ENCODE measurements at regions not wholly inside any gene's neighbourhood (a gene's known extent, or its start where the extent isn't known, plus 50 kb on each side); places are given as distances from the start of the nearest gene placed in this dataset.

- Histone ChIP-seq H3K4me3 (replicated peaks in 1 of 3; ENCODE audit: insufficient read depth in 1 of 3, low read depth in 2 of 3, low read length in 3 of 3) (no peak overlapping the region), H3K9ac (ENCODE audit: insufficient read depth, low read depth, low read length) (no peak overlapping the region), H3K27ac (ENCODE audit: extremely low read length, insufficient read depth, low read length) (no peak overlapping the region), H3K4me2 (ENCODE audit: low read depth, low read length) (no peak overlapping the region), H4K20me1 (ENCODE audit: insufficient read depth, low read length) (no peaks in the 10 kb centered on the region), H3K4me1 (ENCODE audit: insufficient read depth, low read length) (no peaks in the 10 kb centered on the region), H3K79me2 (ENCODE audit: insufficient read depth, low read length) (no peaks in the 10 kb centered on the region), H3K27me3 (ENCODE audit: control insufficient read depth in 1 of 2, insufficient read depth in 2 of 2, low read length in 2 of 2) (peaks cover 0 to 33% of the 10 kb centered on the region in 2 experiments; a peak in 3 of 5 replicates), H3K9me3 (ENCODE audit: low read length) (peaks cover 3% of the 10 kb centered on the region; the same call in 1 of the 2 replicates), H3K36me3 (replicated peaks in 1 of 2; ENCODE audit: control insufficient read depth in 1 of 2, insufficient read depth in 2 of 2, low read length in 2 of 2) (no peaks in the 10 kb centered on the region), H2AFZ (ENCODE audit: low read length) (no peak overlapping the region)
- 0% methylated on average over 2 of the region's 2 CpGs for WGBS (ENCODE audit: low lambda C conversion rate)
- CTCF ChIA-PET (ENCODE audit: low intra/inter-chr PET ratio, low total read pairs), result no interaction called here
- TF ChIP-seq ZNF562 (CRISPR knock-in tag; IDR thresholded peaks at IDR 0.05; ENCODE audit: borderline replicate concordance), result no peak
- no peak for TF ChIP-seq SRSF1 (optimal IDR thresholded peaks at IDR 0.05; ENCODE audit: low read depth, low read length)
- no peak for TF ChIP-seq AGO1 (IDR thresholded peaks at IDR 0.05; ENCODE audit: low read depth, low read length, poor library complexity, severe bottlenecking)
- TF ChIP-seq ELF4 (CRISPR knock-in tag; IDR thresholded peaks at IDR 0.05; ENCODE audit: borderline replicate concordance), result no peak
- DNase-seq (ENCODE audit: low spot score), result no peak
- no peak for FAIRE-seq
- no peak; the same call in 2 of the 3 replicates for ATAC-seq
- in situ Hi-C loops (cut with HindIII; ENCODE audit: extremely low pct_ligation_motif_present, low pct_unique_long_range_greater_than_20kb), result no loop called here
- no TSS peak for BruUV-seq (replicated peaks)
- POLR2A ChIA-PET, result no interaction called here
- intact Hi-C loops (cut with micrococcal nuclease; ENCODE audit: unreplicated experiment), result no loop called here
These were observed 196.6 kb downstream of the CYP26B1 start for GRCh38 chr2:71951083-71951468.

- Histone ChIP-seq H3K9me3 (ENCODE audit: low read length) (no peaks in the 10 kb centered on the region), H3K36me3 (replicated peaks in 1 of 2; ENCODE audit: control insufficient read depth in 1 of 2, insufficient read depth in 2 of 2, low read length in 2 of 2) (no peaks in the 10 kb centered on the region), H3K79me2 (ENCODE audit: insufficient read depth, low read length) (no peaks in the 10 kb centered on the region), H3K27me3 (ENCODE audit: control insufficient read depth in 1 of 2, insufficient read depth in 2 of 2, low read length in 2 of 2) (peaks cover 0 to 34% of the 10 kb centered on the region in 2 experiments; a peak in 3 of 5 replicates), H4K20me1 (ENCODE audit: insufficient read depth, low read length) (no peaks in the 10 kb centered on the region), H3K9ac (ENCODE audit: insufficient read depth, low read depth, low read length) (no peak overlapping the region), H3K4me1 (ENCODE audit: insufficient read depth, low read length) (no peaks in the 10 kb centered on the region), H3K4me3 (replicated peaks in 1 of 3; ENCODE audit: insufficient read depth in 1 of 3, low read depth in 2 of 3, low read length in 3 of 3) (no peak overlapping the region), H3K4me2 (ENCODE audit: low read depth, low read length) (no peak overlapping the region), H3K27ac (ENCODE audit: extremely low read length, insufficient read depth, low read length) (no peak overlapping the region), H2AFZ (ENCODE audit: low read length) (no peak overlapping the region)
- in situ Hi-C loops (cut with HindIII; ENCODE audit: extremely low pct_ligation_motif_present, low pct_unique_long_range_greater_than_20kb), result no loop called here
- ATAC-seq (no peak), FAIRE-seq (no peak), DNase-seq (ENCODE audit: low spot score) (no peak)
- intact Hi-C loops (cut with micrococcal nuclease; ENCODE audit: unreplicated experiment), result no loop called here
- ChIA-PET POLR2A (no interaction called here), CTCF (ENCODE audit: low intra/inter-chr PET ratio, low total read pairs) (no interaction called here)
- 0% methylated on average over 4 of the region's 4 CpGs for WGBS (ENCODE audit: low lambda C conversion rate)
- BruUV-seq (replicated peaks), result no TSS peak
- TF ChIP-seq ZNF124 (CRISPR knock-in tag; IDR thresholded peaks at IDR 0.05), result no peak
- TF ChIP-seq KDM6A (CRISPR knock-in tag; IDR thresholded peaks at IDR 0.05; ENCODE audit: low read depth), result no peak
- no peak for TF ChIP-seq ZFX (CRISPR knock-in tag; IDR thresholded peaks at IDR 0.05; ENCODE audit: low read depth)
- TF ChIP-seq PCBP2 (optimal IDR thresholded peaks at IDR 0.05; ENCODE audit: low read depth, low read length, poor library complexity, severe bottlenecking), result no peak
- TF ChIP-seq RARA (CRISPR knock-in tag; IDR thresholded peaks at IDR 0.05), result peak; percentile 70
- peak; percentile 48; the same call in 1 of the 2 replicates for TF ChIP-seq RXRA (CRISPR knock-in tag; IDR thresholded peaks at IDR 0.05)
- no peak for TF ChIP-seq SKI (IDR thresholded peaks at IDR 0.05; ENCODE audit: partially characterized antibody)
- no peak for TF ChIP-seq PRDM10 (CRISPR knock-in tag; IDR thresholded peaks at IDR 0.05; ENCODE audit: low read depth)
- TF ChIP-seq, protein P1, sequence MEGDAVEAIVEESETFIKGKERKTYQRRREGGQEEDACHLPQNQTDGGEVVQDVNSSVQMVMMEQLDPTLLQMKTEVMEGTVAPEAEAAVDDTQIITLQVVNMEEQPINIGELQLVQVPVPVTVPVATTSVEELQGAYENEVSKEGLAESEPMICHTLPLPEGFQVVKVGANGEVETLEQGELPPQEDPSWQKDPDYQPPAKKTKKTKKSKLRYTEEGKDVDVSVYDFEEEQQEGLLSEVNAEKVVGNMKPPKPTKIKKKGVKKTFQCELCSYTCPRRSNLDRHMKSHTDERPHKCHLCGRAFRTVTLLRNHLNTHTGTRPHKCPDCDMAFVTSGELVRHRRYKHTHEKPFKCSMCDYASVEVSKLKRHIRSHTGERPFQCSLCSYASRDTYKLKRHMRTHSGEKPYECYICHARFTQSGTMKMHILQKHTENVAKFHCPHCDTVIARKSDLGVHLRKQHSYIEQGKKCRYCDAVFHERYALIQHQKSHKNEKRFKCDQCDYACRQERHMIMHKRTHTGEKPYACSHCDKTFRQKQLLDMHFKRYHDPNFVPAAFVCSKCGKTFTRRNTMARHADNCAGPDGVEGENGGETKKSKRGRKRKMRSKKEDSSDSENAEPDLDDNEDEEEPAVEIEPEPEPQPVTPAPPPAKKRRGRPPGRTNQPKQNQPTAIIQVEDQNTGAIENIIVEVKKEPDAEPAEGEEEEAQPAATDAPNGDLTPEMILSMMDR (CRISPR knock-in tag; IDR thresholded peaks at IDR 0.05), result no peak
These were observed 197.2 kb downstream of the CYP26B1 start for GRCh38 chr2:71950256-71951082.

Measured in HepG2 (cell line).